ENCODE measurements at regions not wholly inside any gene's neighbourhood (a gene's known extent, or its start where the extent isn't known, plus 50 kb on each side); places are given as distances from the start of the nearest gene placed in this dataset.

GRCh38 chr14:95460647-95461478 is 55.6 kb downstream of the SYNE3 start:
- ATAC-seq: peak; percentile 62
- Histone ChIP-seq H3K4me1 (ENCODE audit: insufficient read depth) (peaks cover 7% of the 10 kb centered on the region; the same call in 1 of the 2 replicates), H2AFZ (peak overlapping the region; percentile 81), H3K27me3 (ENCODE audit: insufficient read depth) (no peaks in the 10 kb centered on the region), H4K20me1 (replicated peaks; ENCODE audit: insufficient read depth) (no peaks in the 10 kb centered on the region), H3K9me2 (ENCODE audit: insufficient read depth) (no peaks in the 10 kb centered on the region), H3K4me3 (no peak overlapping the region), H3F3A (replicated peaks; ENCODE audit: low read depth) (no peaks in the 10 kb centered on the region), H3K4me2 (peak overlapping the region; percentile 55), H3K36me3 (ENCODE audit: insufficient read depth) (no peaks in the 10 kb centered on the region), H3K27ac (ENCODE audit: low read depth) (no peak overlapping the region), H3K79me2 (replicated peaks; ENCODE audit: insufficient read depth) (no peaks in the 10 kb centered on the region)
- Mint-ChIP-seq H3K27me3 (ENCODE audit: insufficient read depth, low read depth, poor library complexity) (peaks cover 8% of the 10 kb centered on the region), H3K4me1 (peaks cover 16% of the 10 kb centered on the region), H3K4me3 (peak overlapping the region; percentile 60), H3K27ac (peak overlapping the region; percentile 36; the same call in 1 of the 2 replicates), H3K36me3 (ENCODE audit: low read depth) (no peaks in the 10 kb centered on the region), H3K9me3 (no peaks in the 10 kb centered on the region)
- TF ChIP-seq, protein P1, sequence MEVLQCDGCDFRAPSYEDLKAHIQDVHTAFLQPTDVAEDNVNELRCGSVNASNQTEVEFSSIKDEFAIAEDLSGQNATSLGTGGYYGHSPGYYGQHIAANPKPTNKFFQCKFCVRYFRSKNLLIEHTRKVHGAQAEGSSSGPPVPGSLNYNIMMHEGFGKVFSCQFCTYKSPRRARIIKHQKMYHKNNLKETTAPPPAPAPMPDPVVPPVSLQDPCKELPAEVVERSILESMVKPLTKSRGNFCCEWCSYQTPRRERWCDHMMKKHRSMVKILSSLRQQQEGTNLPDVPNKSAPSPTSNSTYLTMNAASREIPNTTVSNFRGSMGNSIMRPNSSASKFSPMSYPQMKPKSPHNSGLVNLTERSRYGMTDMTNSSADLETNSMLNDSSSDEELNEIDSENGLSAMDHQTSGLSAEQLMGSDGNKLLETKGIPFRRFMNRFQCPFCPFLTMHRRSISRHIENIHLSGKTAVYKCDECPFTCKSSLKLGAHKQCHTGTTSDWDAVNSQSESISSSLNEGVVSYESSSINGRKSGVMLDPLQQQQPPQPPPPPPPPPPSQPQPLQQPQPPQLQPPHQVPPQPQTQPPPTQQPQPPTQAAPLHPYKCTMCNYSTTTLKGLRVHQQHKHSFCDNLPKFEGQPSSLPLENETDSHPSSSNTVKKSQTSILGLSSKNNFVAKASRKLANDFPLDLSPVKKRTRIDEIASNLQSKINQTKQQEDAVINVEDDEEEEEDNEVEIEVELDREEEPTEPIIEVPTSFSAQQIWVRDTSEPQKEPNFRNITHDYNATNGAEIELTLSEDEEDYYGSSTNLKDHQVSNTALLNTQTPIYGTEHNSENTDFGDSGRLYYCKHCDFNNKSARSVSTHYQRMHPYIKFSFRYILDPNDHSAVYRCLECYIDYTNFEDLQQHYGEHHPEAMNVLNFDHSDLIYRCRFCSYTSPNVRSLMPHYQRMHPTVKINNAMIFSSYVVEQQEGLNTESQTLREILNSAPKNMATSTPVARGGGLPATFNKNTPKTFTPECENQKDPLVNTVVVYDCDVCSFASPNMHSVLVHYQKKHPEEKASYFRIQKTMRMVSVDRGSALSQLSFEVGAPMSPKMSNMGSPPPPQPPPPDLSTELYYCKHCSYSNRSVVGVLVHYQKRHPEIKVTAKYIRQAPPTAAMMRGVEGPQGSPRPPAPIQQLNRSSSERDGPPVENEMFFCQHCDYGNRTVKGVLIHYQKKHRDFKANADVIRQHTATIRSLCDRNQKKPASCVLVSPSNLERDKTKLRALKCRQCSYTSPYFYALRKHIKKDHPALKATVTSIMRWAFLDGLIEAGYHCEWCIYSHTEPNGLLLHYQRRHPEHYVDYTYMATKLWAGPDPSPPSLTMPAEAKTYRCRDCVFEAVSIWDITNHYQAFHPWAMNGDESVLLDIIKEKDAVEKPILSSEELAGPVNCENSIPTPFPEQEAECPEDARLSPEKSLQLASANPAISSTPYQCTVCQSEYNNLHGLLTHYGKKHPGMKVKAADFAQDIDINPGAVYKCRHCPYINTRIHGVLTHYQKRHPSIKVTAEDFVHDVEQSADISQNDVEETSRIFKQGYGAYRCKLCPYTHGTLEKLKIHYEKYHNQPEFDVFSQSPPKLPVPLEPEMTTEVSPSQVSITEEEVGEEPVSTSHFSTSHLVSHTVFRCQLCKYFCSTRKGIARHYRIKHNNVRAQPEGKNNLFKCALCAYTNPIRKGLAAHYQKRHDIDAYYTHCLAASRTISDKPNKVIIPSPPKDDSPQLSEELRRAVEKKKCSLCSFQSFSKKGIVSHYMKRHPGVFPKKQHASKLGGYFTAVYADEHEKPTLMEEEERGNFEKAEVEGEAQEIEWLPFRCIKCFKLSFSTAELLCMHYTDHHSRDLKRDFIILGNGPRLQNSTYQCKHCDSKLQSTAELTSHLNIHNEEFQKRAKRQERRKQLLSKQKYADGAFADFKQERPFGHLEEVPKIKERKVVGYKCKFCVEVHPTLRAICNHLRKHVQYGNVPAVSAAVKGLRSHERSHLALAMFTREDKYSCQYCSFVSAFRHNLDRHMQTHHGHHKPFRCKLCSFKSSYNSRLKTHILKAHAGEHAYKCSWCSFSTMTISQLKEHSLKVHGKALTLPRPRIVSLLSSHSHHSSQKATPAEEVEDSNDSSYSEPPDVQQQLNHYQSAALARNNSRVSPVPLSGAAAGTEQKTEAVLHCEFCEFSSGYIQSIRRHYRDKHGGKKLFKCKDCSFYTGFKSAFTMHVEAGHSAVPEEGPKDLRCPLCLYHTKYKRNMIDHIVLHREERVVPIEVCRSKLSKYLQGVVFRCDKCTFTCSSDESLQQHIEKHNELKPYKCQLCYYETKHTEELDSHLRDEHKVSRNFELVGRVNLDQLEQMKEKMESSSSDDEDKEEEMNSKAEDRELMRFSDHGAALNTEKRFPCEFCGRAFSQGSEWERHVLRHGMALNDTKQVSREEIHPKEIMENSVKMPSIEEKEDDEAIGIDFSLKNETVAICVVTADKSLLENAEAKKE (CRISPR knock-in tag; IDR thresholded peaks at IDR 0.05): no peak
- TF ChIP-seq CTCF (conservative IDR thresholded peaks at IDR 0.05; ENCODE audit: low read depth in 2 of 2) (no peak), ZNF114 (CRISPR knock-in tag; IDR thresholded peaks at IDR 0.05) (no peak), EZH2phosphoT487 (IDR thresholded peaks at IDR 0.05; ENCODE audit: unreplicated experiment) (no peak), STAT1 (IDR thresholded peaks at IDR 0.05; ENCODE audit: unreplicated experiment) (no peak), EZH2 (IDR thresholded peaks at IDR 0.05; ENCODE audit: low read depth, unreplicated experiment) (no peak)
- peak; percentile 24 for DNase-seq (ENCODE audit: low spot score)
